ENCODE measurements at regions not wholly inside any gene's neighbourhood (a gene's known extent, or its start where the extent isn't known, plus 50 kb on each side); places are given as distances from the start of the nearest gene placed in this dataset.

DNA sequence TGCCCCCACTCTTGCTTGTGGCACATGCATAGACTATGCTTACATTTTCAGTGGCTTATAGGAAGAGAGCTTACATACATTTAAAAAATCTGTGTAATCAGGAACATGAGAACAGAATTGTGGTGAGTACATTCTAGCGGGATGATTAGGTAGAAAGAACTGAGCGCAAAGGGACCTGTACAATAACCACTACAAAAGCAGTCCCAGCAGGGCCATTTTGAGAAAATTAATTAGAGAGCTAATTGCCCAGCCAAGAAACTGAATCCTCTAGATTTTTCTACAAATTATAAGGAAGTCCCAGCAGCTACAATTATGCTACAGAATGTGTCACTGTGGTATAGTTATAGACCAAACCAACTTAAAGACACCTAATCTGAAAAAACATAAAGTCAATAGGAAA, 105.6 kb upstream of the TNFAIP3 start:
- no peak for TF ChIP-seq POLR2AphosphoS5 (IDR thresholded peaks at IDR 0.05; ENCODE audit: low read depth, low read length)
- TF ChIP-seq POLR2A (IDR thresholded peaks at IDR 0.05; ENCODE audit: low read depth, low read length) = no peak
